HG02852 (cell line): ENCODE measurements at regions not wholly inside any gene's neighbourhood (a gene's known extent, or its start where the extent isn't known, plus 50 kb on each side); places are given as distances from the start of the nearest gene placed in this dataset.

Experiments used
- ATAC-seq: cut with Tn5 transposase; IDR thresholded peaks from one replicate; pipeline ENCODE4 v1.9.1; 2021; ENCODE audit warnings: mild to moderate bottlenecking, moderate library complexity; ENCODE audit not compliant: unreplicated experiment

GRCh38 chr2:120453635-120453998, 107.7 kb downstream of the INHBB start:
- no peak for ATAC-seq

DNA sequence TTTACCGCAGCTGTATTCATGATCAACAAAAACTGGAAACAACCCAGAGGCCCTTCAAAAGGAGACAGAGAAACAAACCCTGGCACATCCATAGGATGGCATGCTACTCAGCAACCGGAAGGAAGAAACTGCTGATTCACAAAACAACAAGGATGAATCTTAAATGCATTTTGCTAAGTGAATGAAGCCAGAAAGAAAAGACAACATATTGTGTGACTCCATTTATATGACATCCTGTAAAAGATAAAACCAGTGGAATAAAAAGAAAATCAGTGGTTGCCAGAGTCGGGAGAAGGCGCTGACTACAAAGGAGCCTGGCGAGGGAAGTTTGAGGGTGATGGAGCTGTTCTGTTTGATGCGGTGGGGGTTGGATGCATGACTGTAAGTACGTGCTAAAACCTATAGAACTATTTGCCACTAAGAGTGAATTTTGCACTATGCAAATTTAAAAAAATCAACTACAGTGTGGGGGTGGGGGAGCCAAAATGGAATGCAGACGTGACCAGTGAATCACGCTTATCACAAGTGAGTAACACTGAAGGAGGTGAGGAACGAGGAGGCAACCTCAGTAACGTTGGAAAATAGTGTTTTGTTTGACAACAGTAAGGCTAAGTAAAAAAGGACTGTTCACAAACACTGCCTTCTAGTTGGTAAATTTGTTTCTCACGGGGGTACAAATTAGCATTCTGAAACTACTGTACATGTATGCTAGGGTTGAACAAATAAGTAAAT, 108.9 kb downstream of the INHBB start:
- no peak for ATAC-seq

- ATAC-seq: no peak
Observed at GRCh38 chr2:120455390-120455789, 109.5 kb downstream of the INHBB start.

DNA sequence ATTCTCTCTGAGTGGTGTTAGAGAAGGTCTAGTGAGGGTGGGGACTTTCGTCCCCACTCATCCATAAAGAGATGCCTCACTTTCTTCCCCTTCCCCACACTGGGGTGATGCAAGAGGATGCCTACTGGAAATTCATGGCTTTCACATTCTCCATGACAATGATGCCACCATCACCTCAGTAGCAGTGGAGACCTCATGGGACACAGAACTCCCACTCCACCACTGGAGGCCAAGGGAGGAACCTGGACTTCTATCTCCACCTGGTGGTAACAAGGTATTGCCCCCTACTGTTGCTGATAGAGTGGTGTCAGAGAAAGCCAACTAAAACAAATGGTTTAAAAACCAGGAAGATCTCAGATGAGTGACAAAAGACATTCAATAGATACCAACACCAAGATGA, 110.9 kb downstream of the INHBB start:
- no peak for ATAC-seq

DNA sequence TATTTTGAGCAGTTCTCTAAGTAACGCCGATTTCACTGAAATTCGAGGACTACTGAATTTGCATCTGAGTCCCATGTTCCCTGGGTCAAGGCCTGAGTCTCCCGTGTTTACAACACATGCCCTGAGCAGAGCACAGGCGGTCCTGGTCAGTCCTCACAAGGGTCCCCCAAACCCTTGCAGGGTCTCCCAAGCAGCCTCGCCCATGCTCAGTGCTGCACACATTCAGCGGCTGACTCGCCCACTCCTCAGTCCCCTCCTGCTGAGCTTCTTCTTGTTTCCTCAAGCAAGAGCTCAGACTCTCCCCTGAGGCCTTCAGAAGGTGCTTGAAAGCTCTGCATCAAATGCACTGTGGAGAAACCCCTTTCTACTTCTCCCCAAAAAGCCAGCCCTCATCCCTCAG, 114.6 kb downstream of the INHBB start:
- ATAC-seq: no peak

DNA sequence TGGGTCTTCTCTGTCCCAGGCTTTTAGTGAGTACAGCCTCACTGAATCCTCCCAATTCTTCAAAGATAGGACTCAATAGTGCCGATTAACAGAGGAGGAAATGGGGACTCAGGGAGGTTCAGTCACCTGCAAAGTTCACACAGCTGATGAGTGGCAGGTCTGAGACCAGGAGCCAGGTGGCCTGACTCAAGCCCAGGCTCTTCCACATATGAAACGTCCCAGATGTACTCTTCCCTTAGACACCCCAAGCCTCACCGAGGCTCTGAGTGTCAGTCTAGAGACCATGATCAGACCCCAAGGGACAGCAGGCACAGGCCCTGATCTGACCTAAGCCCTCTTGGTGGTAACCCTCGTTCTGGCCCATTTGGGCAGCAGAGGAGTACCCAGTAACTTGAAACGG, 115.2 kb downstream of the INHBB start:
- no peak for ATAC-seq

DNA sequence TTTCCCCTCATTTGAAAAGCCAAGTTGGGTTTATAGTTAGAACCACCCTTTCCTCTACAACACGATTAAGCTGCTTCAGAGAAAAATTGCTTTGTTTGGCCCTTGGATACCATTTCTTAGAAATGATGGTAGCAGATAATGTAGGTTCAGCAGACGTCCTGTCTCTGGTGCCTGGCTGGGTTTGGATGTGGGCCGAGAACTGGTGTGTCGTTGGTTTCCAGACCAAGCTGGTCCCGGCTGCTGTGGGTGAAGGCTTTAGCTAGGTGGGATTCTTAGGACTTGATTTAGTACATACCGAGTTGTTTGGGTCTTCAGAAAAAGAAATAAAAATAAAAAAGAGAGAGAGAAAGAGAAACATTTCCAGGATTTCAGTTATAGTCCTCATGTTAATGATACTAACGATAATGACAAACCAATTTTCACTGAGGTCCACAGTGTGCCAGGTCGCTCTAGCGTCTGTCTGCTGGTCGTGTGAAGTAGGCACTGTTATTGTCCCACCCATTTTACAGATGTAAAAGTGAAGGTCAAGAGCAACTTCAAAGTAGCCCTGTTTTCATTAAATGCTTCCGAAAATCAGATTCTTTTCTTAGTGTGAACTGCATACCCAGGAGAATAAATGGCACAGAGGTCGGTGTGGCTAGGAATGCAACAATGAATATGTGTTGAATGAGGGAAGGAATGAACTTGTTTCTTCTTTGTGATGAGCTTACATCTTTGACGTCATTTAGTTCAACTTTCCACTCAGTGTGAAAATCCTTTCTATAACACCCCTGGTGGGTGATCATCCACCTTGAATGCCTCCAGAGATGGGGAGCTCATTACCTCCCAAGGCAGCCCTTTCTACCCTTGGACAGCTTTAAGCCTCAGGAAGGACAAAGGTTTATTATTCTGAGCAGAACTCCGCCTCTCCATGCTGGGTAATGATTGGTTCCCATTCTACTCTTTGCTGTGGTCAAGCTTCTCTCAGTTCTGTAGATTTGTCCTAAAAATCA, 115.9 kb downstream of the INHBB start:
- ATAC-seq: no peak

DNA sequence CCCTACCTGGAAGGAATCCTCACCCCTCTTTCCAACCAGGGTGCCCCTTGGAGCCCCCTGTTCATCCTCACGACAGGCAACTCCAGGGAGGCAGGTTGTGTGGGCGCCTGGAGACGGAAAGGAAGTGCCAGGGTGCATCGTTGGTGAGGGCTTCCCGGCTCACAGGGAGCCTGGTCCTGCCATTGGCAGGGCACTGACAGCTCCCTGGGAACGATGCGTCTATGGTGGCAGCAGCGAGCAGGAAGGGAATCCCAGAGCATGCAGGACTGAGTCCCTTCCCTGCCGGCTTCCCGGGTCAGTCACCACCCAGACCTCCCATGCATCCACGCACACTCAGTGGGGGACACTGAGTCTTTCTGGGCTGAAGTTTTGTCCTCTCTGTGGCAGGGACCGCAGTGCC, 117.6 kb downstream of the INHBB start:
- ATAC-seq: no peak

DNA sequence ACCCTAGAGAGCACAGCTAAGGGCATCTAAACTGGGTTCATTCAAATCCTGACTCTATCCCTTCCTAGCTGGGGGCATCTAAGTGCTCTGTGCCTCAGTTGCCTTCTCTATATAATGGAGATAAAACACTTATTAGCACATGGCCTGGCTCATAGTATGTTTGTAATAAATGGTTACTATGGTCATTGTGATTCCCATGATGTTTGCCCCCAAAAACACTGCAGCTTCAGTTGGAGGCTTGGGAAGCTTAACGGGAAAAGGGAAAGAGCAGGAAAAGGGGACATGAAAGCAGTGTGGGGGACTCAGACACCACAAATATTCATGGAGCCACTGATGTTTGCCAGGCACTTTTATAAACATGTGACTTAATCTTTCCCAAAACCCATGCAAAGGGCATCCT, 118.1 kb downstream of the INHBB start:
- no peak for ATAC-seq

GRCh38 chr2:120464448-120464931, 118.6 kb downstream of the INHBB start:
- no peak for ATAC-seq

DNA sequence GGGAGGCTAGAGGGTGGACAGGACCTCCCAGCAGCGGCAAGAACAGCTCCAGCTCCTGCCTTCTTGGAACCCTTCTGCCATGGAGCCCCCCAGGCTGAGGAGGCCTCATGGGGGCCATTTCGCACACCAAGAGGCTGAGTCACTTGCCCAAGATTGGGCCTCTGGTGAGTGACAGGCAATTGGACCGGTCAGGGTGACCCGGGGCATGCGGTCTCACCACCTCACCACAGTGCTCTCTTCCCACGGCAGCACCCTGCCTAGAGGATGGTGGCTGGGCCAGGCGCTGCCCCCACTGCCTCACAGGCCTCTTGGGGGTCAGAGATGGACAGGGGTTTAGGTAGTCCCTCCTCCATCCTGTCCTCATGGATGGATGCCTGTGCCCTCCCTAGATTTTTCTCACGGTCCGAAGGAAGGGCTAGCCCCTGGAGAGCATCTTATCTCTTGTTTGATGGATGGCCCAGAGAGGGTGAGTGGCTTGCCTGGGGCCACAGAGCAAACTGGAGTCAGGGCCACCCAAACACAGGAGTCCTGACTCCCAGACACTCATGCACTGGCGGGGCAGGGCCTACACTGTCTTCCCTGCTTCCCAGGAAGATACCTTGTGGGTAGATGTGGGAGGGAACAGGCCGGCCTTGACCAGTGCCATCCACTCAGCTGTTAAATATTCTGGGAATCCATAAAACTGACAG, 119.2 kb downstream of the INHBB start:
- no peak for ATAC-seq

GRCh38 chr2:120465701-120465988, 119.7 kb downstream of the INHBB start:
- ATAC-seq: no peak

DNA sequence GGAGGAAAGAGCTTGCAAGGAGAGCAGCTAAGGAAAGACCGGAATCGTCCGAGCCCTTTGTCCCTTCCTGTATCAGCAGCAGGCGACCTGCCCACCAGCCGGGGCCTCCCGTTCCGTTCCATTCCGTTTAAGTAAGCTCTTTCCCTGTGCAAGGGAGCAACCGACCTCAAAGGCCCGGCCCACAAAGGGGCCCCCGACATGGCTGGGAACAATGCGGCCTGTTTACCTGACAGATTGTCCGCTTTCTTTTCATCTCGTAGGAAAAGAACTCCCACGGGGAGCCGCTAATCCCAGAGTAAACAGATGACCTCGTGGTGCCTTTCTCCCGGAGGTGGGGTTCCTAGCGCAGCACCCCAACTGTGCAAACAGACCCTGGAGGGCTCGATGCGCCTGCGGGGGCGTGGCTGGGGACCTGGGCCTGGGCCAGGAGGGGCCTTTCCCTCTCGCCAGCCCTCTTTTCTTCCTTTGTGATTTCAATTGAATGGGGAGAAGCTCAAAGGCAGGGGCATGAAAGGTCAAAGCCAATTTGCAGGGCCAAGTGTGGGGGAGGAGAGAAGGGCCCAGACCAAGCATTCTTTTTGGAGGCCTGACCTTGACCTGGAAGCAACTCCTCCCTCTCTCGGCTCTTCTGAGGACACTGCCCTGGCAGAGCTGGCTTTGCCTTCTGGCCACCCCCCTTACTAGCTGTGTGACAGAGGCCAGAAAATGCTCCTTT, 120.2 kb downstream of the INHBB start:
- no peak for ATAC-seq

- ATAC-seq: no peak
Observed at GRCh38 chr2:120466704-120467054, 120.7 kb downstream of the INHBB start.

DNA sequence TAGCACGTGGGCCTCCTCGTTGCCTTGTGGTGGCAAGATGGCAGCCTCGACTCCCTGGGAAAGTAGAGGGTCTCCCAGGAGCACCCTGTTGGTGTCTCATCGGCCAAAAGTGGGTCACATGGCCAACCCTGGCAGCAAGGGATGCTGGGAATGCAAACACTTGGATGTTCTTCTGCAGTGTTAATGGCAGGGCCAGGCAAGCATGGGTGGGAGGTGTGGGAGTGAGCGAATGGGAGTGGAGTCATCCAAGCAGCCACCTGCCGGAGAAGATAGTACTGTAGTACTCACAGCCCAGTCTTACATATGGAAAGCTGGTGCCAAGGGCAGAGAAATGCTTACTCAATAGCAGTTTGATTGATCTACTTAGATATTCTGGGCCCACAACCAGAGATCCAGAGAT, 122.2 kb downstream of the INHBB start:
- no peak for ATAC-seq

GRCh38 chr2:120469426-120469825, 123.5 kb downstream of the INHBB start:
- ATAC-seq: no peak

DNA sequence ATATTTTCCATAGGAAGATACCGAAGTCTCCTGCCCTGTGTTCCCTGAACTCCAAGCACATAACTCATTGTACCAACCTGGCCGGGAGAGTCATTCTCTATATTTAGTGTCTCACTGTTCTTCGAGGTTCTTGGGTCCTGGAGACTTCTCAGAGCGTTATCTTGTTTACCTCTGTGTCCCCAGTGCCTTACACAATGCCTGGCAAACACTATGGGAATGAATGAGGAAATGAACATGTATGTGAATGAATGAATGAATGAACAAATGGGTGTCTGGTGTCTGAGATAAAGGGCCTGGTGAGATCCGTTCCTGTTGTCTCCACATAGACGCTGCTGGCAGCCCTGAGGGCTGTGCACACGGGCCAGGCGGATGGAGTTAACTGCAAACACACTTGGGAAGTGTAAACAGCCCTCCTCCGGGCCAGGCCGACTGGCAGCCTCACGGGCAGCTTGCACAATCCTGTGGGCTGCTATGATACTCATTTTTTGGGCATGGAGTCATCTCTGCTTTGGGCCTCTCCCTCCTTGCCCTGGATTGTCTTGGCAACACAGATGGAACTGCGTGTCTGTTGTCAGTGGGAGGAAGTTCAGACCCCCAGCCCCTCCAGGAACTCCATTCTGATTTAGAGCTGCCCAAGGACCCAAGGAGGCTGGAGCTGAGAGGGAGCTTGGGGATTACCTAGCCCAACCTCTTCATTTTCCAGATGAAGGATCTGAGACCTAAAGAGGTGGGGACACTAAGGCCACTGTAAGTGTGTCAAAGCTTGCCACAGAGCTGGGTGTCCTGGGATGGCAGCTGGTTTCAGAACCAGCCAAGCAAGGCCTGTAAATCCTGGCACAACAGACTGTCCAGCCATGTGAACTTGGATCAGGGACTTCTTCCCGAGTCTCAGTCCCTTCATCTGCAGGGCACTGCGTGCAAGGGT, 124.4 kb downstream of the INHBB start:
- ATAC-seq: no peak

DNA sequence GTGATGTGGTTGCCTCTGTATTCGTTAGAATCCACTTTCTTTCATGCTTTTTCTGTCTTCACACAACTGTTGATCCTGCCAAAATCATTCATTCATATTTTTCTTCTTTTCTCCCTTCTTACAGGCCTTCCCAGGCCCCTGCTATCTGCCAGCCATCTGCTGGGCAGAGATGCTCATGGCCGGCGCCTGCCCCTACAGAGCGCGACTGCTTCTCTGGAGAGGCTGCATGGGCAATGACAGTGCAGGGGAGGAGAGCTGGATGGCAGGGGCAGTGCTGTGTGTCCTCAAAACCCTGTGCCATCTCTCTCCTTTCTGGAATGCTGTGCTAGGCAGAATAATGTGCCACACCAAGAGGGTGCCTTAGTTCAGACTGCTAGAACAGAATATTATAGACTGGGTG, 125.2 kb downstream of the INHBB start:
- no peak for ATAC-seq

GRCh38 chr2:120472031-120472430, 126.1 kb downstream of the INHBB start:
- ATAC-seq: no peak

- no peak for ATAC-seq
Observed at GRCh38 chr2:120472891-120473309, 127.0 kb downstream of the INHBB start.
